H1 (cell line): ENCODE measurements at regions not wholly inside any gene's neighbourhood (a gene's known extent, or its start where the extent isn't known, plus 50 kb on each side); places are given as distances from the start of the nearest gene placed in this dataset.

Source experiments
- CBX5 ChIP-seq: fragments of 300-800, 300-1000 bp; sonication (generic); IDR thresholded peaks from 2 replicates; pipeline ENCODE4 v1.7.1; 2016; ENCODE audit warnings: antibody characterized with exemption, low read length, low read depth
- KDM5A ChIP-seq: fragments of 200-600 bp; IDR thresholded peaks from 2 replicates; pipeline ENCODE4 v1.7.1; 2012; ENCODE audit warnings: mild to moderate bottlenecking, low read length, inconsistent platforms, mixed read lengths
- NRF1 ChIP-seq: IDR thresholded peaks from 2 replicates; pipeline ENCODE4 v1.6.1; 2011; ENCODE audit warnings: mild to moderate bottlenecking, low read depth, low read length, improper control_type of control experiment
- POLR2AphosphoS5 ChIP-seq: IDR thresholded peaks from 2 replicates; pipeline ENCODE4 v1.6.1; 2011; ENCODE audit warnings: low read depth, low read length
- TAF7 ChIP-seq: optimal IDR thresholded peaks from 2 replicates; pipeline ENCODE3; 2011; ENCODE audit warnings: low read depth, mild to moderate bottlenecking, inconsistent platforms, low read length, moderate library complexity, borderline replicate concordance
- YY1 ChIP-seq: IDR thresholded peaks from 2 replicates; pipeline ENCODE4 v1.6.1; 2011; ENCODE audit warnings: low read depth, mild to moderate bottlenecking, low read length
- TF ChIP-seq, protein P1 (sequence below), 3 experiments: IDR thresholded peaks; 1 replicate in 2 of 3; 2 replicates in 1 of 3; pipeline versions ENCODE4 v1.5.1 to v1.6.1; 2011; ENCODE audit warnings: low read length in 3 of 3, mild to moderate bottlenecking in 3 of 3, inconsistent platforms in 2 of 3, low read depth in 1 of 3, moderate library complexity in 1 of 3; ENCODE audit not compliant: insufficient read depth in 1 of 3; ENCODE audit errors: control extremely low read depth in 1 of 3
- TF ChIP-seq, protein P2 (sequence below): IDR thresholded peaks from 2 replicates; pipeline ENCODE4 v1.6.1; 2012; ENCODE audit warnings: inconsistent platforms
- TF ChIP-seq, protein P3 (sequence below): IDR thresholded peaks from 2 replicates; pipeline ENCODE4 v1.6.1; 2012; ENCODE audit warnings: inconsistent platforms

DNA sequence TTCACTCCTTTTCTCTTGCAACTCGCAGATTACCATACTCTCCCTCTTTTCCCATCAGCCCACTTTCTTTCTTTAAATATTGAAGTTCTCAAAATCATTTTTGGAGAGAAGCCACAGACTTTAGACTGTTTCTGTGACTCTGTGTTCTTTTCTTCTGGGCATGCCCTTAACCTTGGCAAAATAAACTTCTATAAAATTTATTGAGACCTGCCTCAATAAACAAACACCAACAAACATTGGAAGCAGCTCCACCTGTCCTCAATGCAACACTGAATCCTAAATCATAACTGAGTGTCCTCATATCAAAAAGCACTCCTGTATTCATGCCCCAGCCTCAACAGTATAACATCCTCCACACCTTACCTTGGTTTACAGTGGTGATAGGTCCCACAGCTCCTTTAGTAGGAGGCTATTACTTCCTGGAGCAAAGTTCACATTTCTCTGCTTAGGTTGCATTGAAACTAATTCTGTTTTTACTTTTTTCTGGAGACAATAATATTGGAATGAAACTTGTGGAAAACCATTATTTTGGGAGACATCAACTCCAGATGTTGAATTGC is 320.0 kb upstream of the LRRC4C start:
- TF ChIP-seq, protein P1, sequence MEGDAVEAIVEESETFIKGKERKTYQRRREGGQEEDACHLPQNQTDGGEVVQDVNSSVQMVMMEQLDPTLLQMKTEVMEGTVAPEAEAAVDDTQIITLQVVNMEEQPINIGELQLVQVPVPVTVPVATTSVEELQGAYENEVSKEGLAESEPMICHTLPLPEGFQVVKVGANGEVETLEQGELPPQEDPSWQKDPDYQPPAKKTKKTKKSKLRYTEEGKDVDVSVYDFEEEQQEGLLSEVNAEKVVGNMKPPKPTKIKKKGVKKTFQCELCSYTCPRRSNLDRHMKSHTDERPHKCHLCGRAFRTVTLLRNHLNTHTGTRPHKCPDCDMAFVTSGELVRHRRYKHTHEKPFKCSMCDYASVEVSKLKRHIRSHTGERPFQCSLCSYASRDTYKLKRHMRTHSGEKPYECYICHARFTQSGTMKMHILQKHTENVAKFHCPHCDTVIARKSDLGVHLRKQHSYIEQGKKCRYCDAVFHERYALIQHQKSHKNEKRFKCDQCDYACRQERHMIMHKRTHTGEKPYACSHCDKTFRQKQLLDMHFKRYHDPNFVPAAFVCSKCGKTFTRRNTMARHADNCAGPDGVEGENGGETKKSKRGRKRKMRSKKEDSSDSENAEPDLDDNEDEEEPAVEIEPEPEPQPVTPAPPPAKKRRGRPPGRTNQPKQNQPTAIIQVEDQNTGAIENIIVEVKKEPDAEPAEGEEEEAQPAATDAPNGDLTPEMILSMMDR (IDR thresholded peaks at IDR 0.05; ENCODE audit: control extremely low read depth in 1 of 3, insufficient read depth in 1 of 3, low read depth in 1 of 3, low read length in 3 of 3), result no peak
- TF ChIP-seq, protein P2, sequence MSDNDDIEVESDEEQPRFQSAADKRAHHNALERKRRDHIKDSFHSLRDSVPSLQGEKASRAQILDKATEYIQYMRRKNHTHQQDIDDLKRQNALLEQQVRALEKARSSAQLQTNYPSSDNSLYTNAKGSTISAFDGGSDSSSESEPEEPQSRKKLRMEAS, result no peak
- TF ChIP-seq KDM5A (no peak), TAF7 (no peak), NRF1 (no peak), YY1 (no peak), CBX5 (no peak), POLR2AphosphoS5 (no peak)
- TF ChIP-seq, protein P3, sequence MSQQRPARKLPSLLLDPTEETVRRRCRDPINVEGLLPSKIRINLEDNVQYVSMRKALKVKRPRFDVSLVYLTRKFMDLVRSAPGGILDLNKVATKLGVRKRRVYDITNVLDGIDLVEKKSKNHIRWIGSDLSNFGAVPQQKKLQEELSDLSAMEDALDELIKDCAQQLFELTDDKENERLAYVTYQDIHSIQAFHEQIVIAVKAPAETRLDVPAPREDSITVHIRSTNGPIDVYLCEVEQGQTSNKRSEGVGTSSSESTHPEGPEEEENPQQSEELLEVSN, result no peak
